ENCODE measurements at regions not wholly inside any gene's neighbourhood (a gene's known extent, or its start where the extent isn't known, plus 50 kb on each side); places are given as distances from the start of the nearest gene placed in this dataset.

DNA sequence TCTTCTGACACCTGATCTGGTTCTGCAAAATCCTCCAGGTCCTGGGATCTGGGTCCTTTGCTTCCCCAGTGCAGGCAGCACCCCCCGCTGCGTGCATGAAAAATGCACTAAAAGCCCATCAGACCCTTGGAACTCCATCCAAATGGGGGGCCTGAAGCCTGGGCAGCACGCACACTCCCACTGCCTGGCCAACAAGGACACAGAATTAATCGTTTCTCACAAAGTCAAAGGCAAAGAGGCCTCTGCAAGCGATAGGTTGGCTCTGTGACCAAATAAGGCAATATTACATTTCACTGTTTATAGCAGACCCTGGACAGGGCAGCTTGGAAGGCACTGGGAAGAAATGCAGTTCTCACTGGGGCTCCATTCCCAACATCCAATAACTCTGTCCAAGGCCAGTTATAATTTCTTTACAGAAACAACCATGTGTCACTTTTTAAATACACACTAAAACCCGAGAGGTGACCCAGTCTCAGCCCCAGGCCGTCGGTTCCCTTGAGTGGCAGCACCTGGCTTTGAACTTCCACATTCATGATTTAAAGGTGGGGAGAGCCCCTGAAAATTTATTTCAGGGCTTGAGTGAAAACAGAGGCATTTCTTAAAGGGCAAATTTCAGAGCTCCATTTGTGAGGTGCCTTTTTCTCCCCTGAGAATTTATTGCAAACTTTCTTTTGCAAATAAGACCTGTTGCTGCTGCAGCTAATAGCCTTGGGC, 114.4 kb upstream of the ANO1 start:
- TF ChIP-seq, protein P1, sequence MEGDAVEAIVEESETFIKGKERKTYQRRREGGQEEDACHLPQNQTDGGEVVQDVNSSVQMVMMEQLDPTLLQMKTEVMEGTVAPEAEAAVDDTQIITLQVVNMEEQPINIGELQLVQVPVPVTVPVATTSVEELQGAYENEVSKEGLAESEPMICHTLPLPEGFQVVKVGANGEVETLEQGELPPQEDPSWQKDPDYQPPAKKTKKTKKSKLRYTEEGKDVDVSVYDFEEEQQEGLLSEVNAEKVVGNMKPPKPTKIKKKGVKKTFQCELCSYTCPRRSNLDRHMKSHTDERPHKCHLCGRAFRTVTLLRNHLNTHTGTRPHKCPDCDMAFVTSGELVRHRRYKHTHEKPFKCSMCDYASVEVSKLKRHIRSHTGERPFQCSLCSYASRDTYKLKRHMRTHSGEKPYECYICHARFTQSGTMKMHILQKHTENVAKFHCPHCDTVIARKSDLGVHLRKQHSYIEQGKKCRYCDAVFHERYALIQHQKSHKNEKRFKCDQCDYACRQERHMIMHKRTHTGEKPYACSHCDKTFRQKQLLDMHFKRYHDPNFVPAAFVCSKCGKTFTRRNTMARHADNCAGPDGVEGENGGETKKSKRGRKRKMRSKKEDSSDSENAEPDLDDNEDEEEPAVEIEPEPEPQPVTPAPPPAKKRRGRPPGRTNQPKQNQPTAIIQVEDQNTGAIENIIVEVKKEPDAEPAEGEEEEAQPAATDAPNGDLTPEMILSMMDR (IDR thresholded peaks at IDR 0.05): no peak
- no peak for TF ChIP-seq POLR2A (IDR thresholded peaks at IDR 0.05)

All from testis (tissue), 2 donors.